ENCODE measurements at regions not wholly inside any gene's neighbourhood (a gene's known extent, or its start where the extent isn't known, plus 50 kb on each side); places are given as distances from the start of the nearest gene placed in this dataset.

GRCh38 chr4:25984266-25984665, 70.2 kb downstream of the SMIM20 start:
- no peak for TF ChIP-seq CREB1 (IDR thresholded peaks at IDR 0.05; ENCODE audit: low read depth)
- no peak for TF ChIP-seq MAX (IDR thresholded peaks at IDR 0.05)
- TF ChIP-seq REST (IDR thresholded peaks at IDR 0.05; ENCODE audit: low read depth), result no peak
- TF ChIP-seq CEBPB (IDR thresholded peaks at IDR 0.05), result no peak
- no peak for TF ChIP-seq YY1 (IDR thresholded peaks at IDR 0.05; ENCODE audit: low read depth)
- TF ChIP-seq EP300 (IDR thresholded peaks at IDR 0.05; ENCODE audit: borderline replicate concordance), result no peak
- TF ChIP-seq FOXM1 (IDR thresholded peaks at IDR 0.05; ENCODE audit: borderline replicate concordance, low read depth), result no peak
- no peak for TF ChIP-seq TAF1 (IDR thresholded peaks at IDR 0.05; ENCODE audit: low read depth)
- TF ChIP-seq TCF12 (IDR thresholded peaks at IDR 0.05; ENCODE audit: low read depth), result no peak
- no peak for TF ChIP-seq RAD21 (IDR thresholded peaks at IDR 0.05; ENCODE audit: low read depth)
- TF ChIP-seq EGR1 (IDR thresholded peaks at IDR 0.05), result no peak
- no peak for TF ChIP-seq TEAD4 (IDR thresholded peaks at IDR 0.05)
- TF ChIP-seq NFIC (IDR thresholded peaks at IDR 0.05), result no peak
